Colonic mucosa (tissue), 4 donors: ENCODE measurements at regions not wholly inside any gene's neighbourhood (a gene's known extent, or its start where the extent isn't known, plus 50 kb on each side); places are given as distances from the start of the nearest gene placed in this dataset.

Experiments used
- DNase-seq: peaks from one replicate; pipeline ENCODE4 v3.0.0-alpha.2; 2020
- H3K27ac ChIP-seq: fragments of 200-600 bp; one replicate; pipeline ENCODE4 v1.8.0; 2021
- H3K27me3 ChIP-seq: fragments of 200-600 bp; one replicate; pipeline ENCODE4 v1.8.0; 2021
- H3K36me3 ChIP-seq: fragments of 200-600 bp; one replicate; pipeline ENCODE4 v1.8.0; 2021
- H3K4me1 ChIP-seq: fragments of 200-600 bp; one replicate; pipeline ENCODE4 v1.8.0; 2021; ENCODE audit warnings: mild to moderate bottlenecking
- H3K4me3 ChIP-seq: fragments of 200-600 bp; one replicate; pipeline ENCODE4 v1.8.0; 2021
- H3K9ac ChIP-seq, 2 donors: one replicate each; pipeline ENCODE4 v1.7.0; 2013; ENCODE audit warnings: control low read depth in 2 of 2, low read depth in 2 of 2, low read length in 2 of 2
- H3K9me3 ChIP-seq: fragments of 200-600 bp; one replicate; pipeline ENCODE4 v1.8.0; 2021
- CTCF ChIP-seq: fragments of 200-600 bp; IDR thresholded peaks from one replicate; pipeline ENCODE4 v1.8.0; 2022; ENCODE audit warnings: antibody characterized with exemption, mild to moderate bottlenecking
- intact Hi-C: fragments of 100-400 bp; cut with DNase I; formaldehyde crosslinking; loops from one replicate; pipeline ENCODE4 v1.14.1; 2022
- donor health status: healthy.
- donor health status: DM: no; HTN: no; CAD: no.
- donor health status: DM: no; HTN: no; CAD: no.

GRCh38 chr1:228903434-228904071 lies 168.3 kb downstream of the RHOU start:
- H3K4me3 ChIP-seq: no peak overlapping the region
- intact Hi-C loops: no loop called here
- H3K27me3 ChIP-seq: no peaks in the 10 kb centered on the region
- no peaks in the 10 kb centered on the region for H3K4me1 ChIP-seq
- no peak overlapping the region for H3K9ac ChIP-seq
- no peak for DNase-seq
- no peak for TF ChIP-seq CTCF
- peak overlapping the region; percentile 35 for H3K27ac ChIP-seq
- no peaks in the 10 kb centered on the region for H3K9me3 ChIP-seq
- no peaks in the 10 kb centered on the region for H3K36me3 ChIP-seq

- no peak for TF ChIP-seq CTCF
- Histone ChIP-seq H3K9me3 (no peaks in the 10 kb centered on the region), H3K27ac (no peak overlapping the region), H3K9ac (no peak overlapping the region), H3K4me3 (no peak overlapping the region), H3K4me1 (no peaks in the 10 kb centered on the region), H3K36me3 (no peaks in the 10 kb centered on the region), H3K27me3 (no peaks in the 10 kb centered on the region)
- intact Hi-C loops: no loop called here
- DNase-seq: no peak
These were observed 168.9 kb downstream of the RHOU start for GRCh38 chr1:228904222-228904621.

- Histone ChIP-seq H3K9ac (no peak overlapping the region), H3K4me1 (no peaks in the 10 kb centered on the region), H3K27me3 (no peaks in the 10 kb centered on the region), H3K9me3 (no peaks in the 10 kb centered on the region), H3K4me3 (no peak overlapping the region), H3K36me3 (no peaks in the 10 kb centered on the region), H3K27ac (no peak overlapping the region)
- intact Hi-C loops: no loop called here
- DNase-seq: no peak
- TF ChIP-seq CTCF: no peak
These were observed 170.4 kb downstream of the RHOU start for GRCh38 chr1:228905701-228906101.

GRCh38 chr1:228906223-228906860 lies 171.1 kb downstream of the RHOU start:
- intact Hi-C loops: no loop called here
- no peak overlapping the region for H3K27ac ChIP-seq
- TF ChIP-seq CTCF: no peak
- H3K4me1 ChIP-seq: no peaks in the 10 kb centered on the region
- H3K27me3 ChIP-seq: no peaks in the 10 kb centered on the region
- no peaks in the 10 kb centered on the region for H3K36me3 ChIP-seq
- no peak overlapping the region for H3K9ac ChIP-seq
- H3K9me3 ChIP-seq: no peaks in the 10 kb centered on the region
- no peak for DNase-seq
- H3K4me3 ChIP-seq: no peak overlapping the region

GRCh38 chr1:228911225-228912210 lies 176.2 kb downstream of the RHOU start:
- intact Hi-C loops: no loop called here

More at GRCh38 chr1:228911225-228912210, 176.2 kb downstream of the RHOU start:
- no peak for TF ChIP-seq CTCF
- H3K9ac ChIP-seq: no peak overlapping the region
- H3K27ac ChIP-seq: no peak overlapping the region
- no peaks in the 10 kb centered on the region for H3K27me3 ChIP-seq
- H3K9me3 ChIP-seq: no peaks in the 10 kb centered on the region
- H3K36me3 ChIP-seq: no peaks in the 10 kb centered on the region
- H3K4me3 ChIP-seq: no peak overlapping the region
- no peaks in the 10 kb centered on the region for H3K4me1 ChIP-seq
- no peak for DNase-seq
